Stomach (tissue), 8 donors: ENCODE measurements at regions not wholly inside any gene's neighbourhood (a gene's known extent, or its start where the extent isn't known, plus 50 kb on each side); places are given as distances from the start of the nearest gene placed in this dataset.

ENCODE experiments used
- DNase-seq, 2 donors: peaks; one replicate each; pipeline versions ENCODE4 v3.0.0 to v3.0.0-alpha.2; 2013 to 2019
- H3K27ac ChIP-seq, 5 donors: fragments of 200-600 bp in 4 of 5; sonication (generic) in 4 of 5; one replicate each; pipeline ENCODE4 v1.5.1; 2013 to 2019; ENCODE audit warnings: mild to moderate bottlenecking in 1 of 5, moderate library complexity in 1 of 5
- H3K27me3 ChIP-seq, 3 donors: fragments of 200-600 bp; sonication (generic); one replicate each; pipeline ENCODE4 v1.5.1; 2017 to 2019; ENCODE audit warnings: mixed run types in 1 of 3
- H3K36me3 ChIP-seq, 4 donors: fragments of 200-600 bp; sonication (generic); 1 replicate in 3 of 4; 2 replicates in 1 of 4; pipeline ENCODE4 v1.5.1; 2016 to 2019
- H3K4me1 ChIP-seq, 4 donors: fragments of 200-600 bp; sonication (generic); one replicate each; pipeline ENCODE4 v1.5.1; 2016 to 2019
- H3K4me3 ChIP-seq, 4 donors: fragments of 200-600 bp; sonication (generic) in 3 of 4; one replicate each; pipeline ENCODE4 v1.5.1; 2016 to 2019; ENCODE audit warnings: mild to moderate bottlenecking in 1 of 4
- H3K9me3 ChIP-seq, 4 donors: fragments of 200-600 bp; sonication (generic); one replicate each; pipeline ENCODE4 v1.5.1; 2016 to 2019
- CTCF ChIP-seq, 7 experiments: fragments of 450-650 bp in 4 of 7; fragments of 200-600 bp in 3 of 7; sonication (generic) in 3 of 7; IDR thresholded peaks; one replicate each; pipeline ENCODE4 v1.5.1; 2016 to 2019; ENCODE audit warnings: antibody characterized with exemption in 7 of 7, control low read depth in 2 of 7, mild to moderate bottlenecking in 1 of 7
- EP300 ChIP-seq: sonication (generic); formaldehyde crosslinking; IDR thresholded peaks from one replicate; pipeline ENCODE4 v1.6.1; 2017; ENCODE audit warnings: antibody characterized with exemption
- POLR2A ChIP-seq, 4 donors: fragments of 450-650 bp; IDR thresholded peaks; one replicate each; pipeline ENCODE4 v1.6.1; 2016; ENCODE audit warnings: antibody characterized with exemption in 4 of 4, control low read depth in 2 of 4, mild to moderate bottlenecking in 1 of 4, moderate library complexity in 1 of 4
- POLR2AphosphoS5 ChIP-seq, 3 donors: sonication (generic); formaldehyde crosslinking; IDR thresholded peaks; one replicate each; pipeline ENCODE4 v1.6.1; 2016; ENCODE audit warnings: antibody characterized with exemption in 3 of 3
- WGBS, 5 donors: extraction: QIAGEN DNeasy Blood & Tissue Kit in 3 of 5; methylation state at CpG; one replicate each; pipeline versions ENCODE4 v1.1.5 to v1.1.7; 2013 to 2018; 5-methylcytosine and 5-hydroxymethylcytosine counted together
- intact Hi-C: fragments of 100-400 bp; cut with DNase I; formaldehyde crosslinking; loops from one replicate; pipeline ENCODE4 v1.15.1; 2023; ENCODE audit warnings: low total_unique reads
- donor health status: healthy with polysubstance abuse.
- donor health status: Bipolar disorder and iron deficiency.
- donor health status: healthy.

- no peaks in the 10 kb centered on the region for H3K36me3 ChIP-seq
- DNase-seq = no peak
- H3K4me1 ChIP-seq = no peaks in the 10 kb centered on the region
- no peaks in the 10 kb centered on the region for H3K9me3 ChIP-seq
- H3K4me3 ChIP-seq = no peak overlapping the region
- no peaks in the 10 kb centered on the region for H3K27me3 ChIP-seq
- intact Hi-C loops = no loop called here
- WGBS, 5 donors = 24 to 50% (median 35%) methylated on average over 4 of the region's 4 CpGs
- no peak for TF ChIP-seq EP300
- no peak for TF ChIP-seq POLR2AphosphoS5 (IDR thresholded peaks at IDR 0.05)
- TF ChIP-seq CTCF (IDR thresholded peaks at IDR 0.05) = no peak
- TF ChIP-seq POLR2A (IDR thresholded peaks at IDR 0.05) = no peak
- no peak overlapping the region for H3K27ac ChIP-seq
Measured at GRCh38 chr18:55753643-55754263, 165.8 kb upstream of the TCF4 start.

GRCh38 chr18:55751476-55751875 lies 163.5 kb upstream of the TCF4 start:
- intact Hi-C loops = no loop called here
- no peak overlapping the region for H3K27ac ChIP-seq
- H3K4me3 ChIP-seq = no peak overlapping the region
- H3K27me3 ChIP-seq = no peaks in the 10 kb centered on the region
- no peaks in the 10 kb centered on the region for H3K9me3 ChIP-seq
- TF ChIP-seq EP300 (no peak), CTCF (IDR thresholded peaks at IDR 0.05) (no peak), POLR2A (IDR thresholded peaks at IDR 0.05) (no peak), POLR2AphosphoS5 (IDR thresholded peaks at IDR 0.05) (no peak)
- H3K36me3 ChIP-seq = no peaks in the 10 kb centered on the region
- no peak for DNase-seq
- 90 to 96% (median 93%) methylated on average over 4 of the region's 4 CpGs for WGBS, 5 donors
- H3K4me1 ChIP-seq = no peaks in the 10 kb centered on the region

GRCh38 chr18:55748227-55748738 lies 160.3 kb upstream of the TCF4 start:
- no peak overlapping the region for H3K4me3 ChIP-seq
- H3K27ac ChIP-seq = no peak overlapping the region
- no peaks in the 10 kb centered on the region for H3K4me1 ChIP-seq
- 45 to 76% (median 53%) methylated on average over 4 of the region's 4 CpGs for WGBS, 5 donors
- TF ChIP-seq POLR2A (IDR thresholded peaks at IDR 0.05) (no peak), CTCF (IDR thresholded peaks at IDR 0.05) (no peak), EP300 (no peak), POLR2AphosphoS5 (IDR thresholded peaks at IDR 0.05) (no peak)
- H3K36me3 ChIP-seq = no peaks in the 10 kb centered on the region
- no peaks in the 10 kb centered on the region for H3K27me3 ChIP-seq
- DNase-seq = no peak
- H3K9me3 ChIP-seq = no peaks in the 10 kb centered on the region
- intact Hi-C loops = no loop called here

GRCh38 chr18:55744206-55744605 lies 156.2 kb upstream of the TCF4 start:
- WGBS, 5 donors = 78 to 91% (median 89%) methylated on average over 2 of the region's 2 CpGs

More at GRCh38 chr18:55744206-55744605, 156.2 kb upstream of the TCF4 start:
- TF ChIP-seq EP300 = no peak
- no peak for TF ChIP-seq POLR2A (IDR thresholded peaks at IDR 0.05)
- TF ChIP-seq POLR2AphosphoS5 (IDR thresholded peaks at IDR 0.05) = no peak
- TF ChIP-seq CTCF (IDR thresholded peaks at IDR 0.05) = no peak
- Histone ChIP-seq H3K27ac (no peak overlapping the region), H3K27me3 (no peaks in the 10 kb centered on the region), H3K36me3 (no peaks in the 10 kb centered on the region), H3K4me3 (no peak overlapping the region), H3K9me3 (no peaks in the 10 kb centered on the region), H3K4me1 (no peaks in the 10 kb centered on the region)
- intact Hi-C loops = no loop called here
- no peak for DNase-seq
